Nephron (organoid): ENCODE measurements at regions not wholly inside any gene's neighbourhood (a gene's known extent, or its start where the extent isn't known, plus 50 kb on each side); places are given as distances from the start of the nearest gene placed in this dataset.

Experiments
- H3K27ac Mint-ChIP-seq, 3 experiments: 2 replicates each; pipeline ENCODE4 v1.8.0; 2020; ENCODE audit warnings: mixed read lengths in 3 of 3, mild to moderate bottlenecking in 2 of 3, moderate library complexity in 1 of 3
- H3K27me3 Mint-ChIP-seq: 2 replicates; pipeline ENCODE4 v1.8.0; 2021; ENCODE audit warnings: low read depth, mild to moderate bottlenecking, moderate library complexity, mixed read lengths
- H3K36me3 Mint-ChIP-seq: 2 replicates; pipeline ENCODE4 v1.8.0; 2020; ENCODE audit warnings: low read depth, mixed read lengths
- H3K4me1 Mint-ChIP-seq: 2 replicates; pipeline ENCODE4 v1.8.0; 2020; ENCODE audit warnings: mixed read lengths
- H3K4me3 Mint-ChIP-seq, 3 experiments: 2 replicates each; pipeline ENCODE4 v1.8.0; 2020; ENCODE audit warnings: mild to moderate bottlenecking in 3 of 3, mixed read lengths in 3 of 3, moderate library complexity in 2 of 3
- H3K9me3 Mint-ChIP-seq: 2 replicates; pipeline ENCODE4 v1.8.0; 2020; ENCODE audit warnings: mixed read lengths
- TF ChIP-seq, protein P1 (sequence below), 3 experiments: fragments of 200-600 bp; sonication (generic); IDR thresholded peaks; one replicate each; pipeline ENCODE4 v1.5.0; 2021; ENCODE audit warnings: antibody characterized with exemption in 3 of 3; ENCODE audit not compliant: unreplicated experiment in 3 of 3

DNA sequence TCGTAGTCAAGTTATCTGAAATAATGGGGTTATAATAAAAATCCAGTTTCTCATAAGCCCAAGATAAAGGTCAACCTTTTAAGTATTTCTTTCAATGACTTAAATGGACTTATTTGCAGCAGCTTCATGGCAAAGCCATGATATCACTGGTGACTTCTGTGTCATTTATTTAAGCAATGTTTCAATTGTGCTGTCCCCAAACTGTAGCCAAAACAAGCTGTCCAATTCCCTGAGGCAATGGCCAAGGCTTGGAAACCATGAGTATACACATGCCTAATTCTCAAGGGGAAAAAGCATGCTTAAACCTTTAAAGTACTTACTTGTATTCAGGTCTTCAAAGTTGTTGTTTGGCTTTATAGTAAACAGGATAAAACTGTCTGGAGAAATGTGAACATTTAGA, 376.4 kb upstream of the TNC start:
- TF ChIP-seq, protein P1, sequence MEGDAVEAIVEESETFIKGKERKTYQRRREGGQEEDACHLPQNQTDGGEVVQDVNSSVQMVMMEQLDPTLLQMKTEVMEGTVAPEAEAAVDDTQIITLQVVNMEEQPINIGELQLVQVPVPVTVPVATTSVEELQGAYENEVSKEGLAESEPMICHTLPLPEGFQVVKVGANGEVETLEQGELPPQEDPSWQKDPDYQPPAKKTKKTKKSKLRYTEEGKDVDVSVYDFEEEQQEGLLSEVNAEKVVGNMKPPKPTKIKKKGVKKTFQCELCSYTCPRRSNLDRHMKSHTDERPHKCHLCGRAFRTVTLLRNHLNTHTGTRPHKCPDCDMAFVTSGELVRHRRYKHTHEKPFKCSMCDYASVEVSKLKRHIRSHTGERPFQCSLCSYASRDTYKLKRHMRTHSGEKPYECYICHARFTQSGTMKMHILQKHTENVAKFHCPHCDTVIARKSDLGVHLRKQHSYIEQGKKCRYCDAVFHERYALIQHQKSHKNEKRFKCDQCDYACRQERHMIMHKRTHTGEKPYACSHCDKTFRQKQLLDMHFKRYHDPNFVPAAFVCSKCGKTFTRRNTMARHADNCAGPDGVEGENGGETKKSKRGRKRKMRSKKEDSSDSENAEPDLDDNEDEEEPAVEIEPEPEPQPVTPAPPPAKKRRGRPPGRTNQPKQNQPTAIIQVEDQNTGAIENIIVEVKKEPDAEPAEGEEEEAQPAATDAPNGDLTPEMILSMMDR (IDR thresholded peaks at IDR 0.05; ENCODE audit: unreplicated experiment in 3 of 3) = no peak
- Mint-ChIP-seq H3K27ac (peak overlapping the region in 1 of 3 experiments; percentile 66), H3K4me1 (peaks cover 6% of the 10 kb centered on the region), H3K36me3 (no peaks in the 10 kb centered on the region), H3K9me3 (no peaks in the 10 kb centered on the region), H3K27me3 (peaks cover 4% of the 10 kb centered on the region), H3K4me3 (no peak overlapping the region)

DNA sequence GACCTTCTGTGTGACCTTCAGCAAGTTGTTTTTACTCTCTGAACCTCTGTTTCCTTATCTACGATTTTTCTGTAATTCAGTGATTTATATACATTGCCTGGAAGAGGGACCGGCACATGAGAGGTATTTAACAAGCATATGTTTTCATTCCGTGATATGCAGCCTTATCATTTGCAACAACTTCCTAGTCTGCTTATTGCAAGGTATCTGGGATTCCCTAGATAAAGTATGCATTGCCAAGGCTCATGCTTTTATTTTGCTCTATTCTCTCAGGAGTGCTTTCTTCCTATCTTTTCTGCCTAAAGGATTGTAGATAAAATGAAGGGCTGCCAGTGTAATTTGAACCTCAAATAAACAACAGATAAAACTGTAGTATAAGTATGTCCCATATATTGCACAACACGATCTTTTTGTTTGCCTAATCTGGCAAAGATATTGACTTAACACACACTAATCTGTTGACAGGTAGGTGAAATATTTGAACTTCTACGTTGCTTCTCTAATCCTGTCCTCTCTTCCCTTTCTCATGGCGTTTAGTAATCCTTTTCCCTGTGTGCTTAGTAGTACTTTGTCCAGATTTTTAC, 377.2 kb upstream of the TNC start:
- Mint-ChIP-seq H3K9me3 (no peaks in the 10 kb centered on the region), H3K27me3 (peaks cover 4% of the 10 kb centered on the region), H3K4me3 (no peak overlapping the region), H3K36me3 (no peaks in the 10 kb centered on the region), H3K4me1 (peaks cover 6% of the 10 kb centered on the region), H3K27ac (peak overlapping the region in 1 of 3 experiments; percentile 66)
- TF ChIP-seq, protein P1 (IDR thresholded peaks at IDR 0.05; ENCODE audit: unreplicated experiment in 3 of 3) = no peak

DNA sequence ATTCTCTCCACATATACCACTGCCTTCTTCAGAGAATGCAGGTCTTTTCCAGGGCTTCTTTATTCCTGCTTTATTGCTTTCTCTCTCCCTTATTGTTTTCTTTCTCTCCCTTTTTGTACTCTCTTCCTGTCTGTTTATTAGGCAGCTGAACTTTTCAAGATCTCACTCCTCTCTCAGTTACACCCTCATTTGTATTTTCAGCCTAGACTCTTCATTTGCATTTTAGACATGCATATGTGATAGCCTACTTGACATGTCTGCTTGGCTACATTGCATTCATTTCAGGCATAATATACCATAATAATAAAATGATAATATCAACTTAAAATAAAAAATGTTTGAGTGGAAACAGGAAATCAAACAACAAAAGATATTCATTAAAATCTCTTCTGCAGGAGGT, 377.9 kb upstream of the TNC start:
- Mint-ChIP-seq H3K9me3 (no peaks in the 10 kb centered on the region), H3K4me3 (no peak overlapping the region), H3K27ac (peak overlapping the region in 1 of 3 experiments; percentile 1), H3K27me3 (peaks cover 4% of the 10 kb centered on the region), H3K36me3 (no peaks in the 10 kb centered on the region), H3K4me1 (peaks cover 6% of the 10 kb centered on the region)
- TF ChIP-seq, protein P1 (IDR thresholded peaks at IDR 0.05; ENCODE audit: unreplicated experiment in 3 of 3) = no peak

DNA sequence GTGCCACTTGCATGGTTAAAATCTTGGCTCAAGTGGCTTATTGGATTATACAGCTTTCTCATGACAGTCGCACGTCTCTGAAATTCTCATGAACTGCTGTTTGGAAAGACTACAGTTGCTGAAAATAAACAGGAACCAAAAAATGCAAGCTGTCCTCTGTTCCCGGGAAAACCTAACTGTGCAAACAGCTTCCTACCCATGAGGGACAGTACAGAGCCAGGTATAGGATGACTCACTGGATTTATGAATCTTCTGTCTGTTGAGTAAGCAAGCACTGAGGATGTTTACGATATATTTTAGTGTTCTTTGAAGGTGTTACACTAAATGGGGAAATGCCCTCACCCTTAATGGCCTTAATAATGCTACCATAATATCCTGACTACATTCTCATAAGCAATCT, 380.3 kb upstream of the TNC start:
- H3K27ac Mint-ChIP-seq = no peak overlapping the region
- H3K36me3 Mint-ChIP-seq = no peaks in the 10 kb centered on the region
- peaks cover 6% of the 10 kb centered on the region for H3K4me1 Mint-ChIP-seq
- no peaks in the 10 kb centered on the region for H3K9me3 Mint-ChIP-seq
- H3K27me3 Mint-ChIP-seq = no peaks in the 10 kb centered on the region
- H3K4me3 Mint-ChIP-seq = no peak overlapping the region
- TF ChIP-seq, protein P1 (IDR thresholded peaks at IDR 0.05; ENCODE audit: unreplicated experiment in 3 of 3) = no peak

DNA sequence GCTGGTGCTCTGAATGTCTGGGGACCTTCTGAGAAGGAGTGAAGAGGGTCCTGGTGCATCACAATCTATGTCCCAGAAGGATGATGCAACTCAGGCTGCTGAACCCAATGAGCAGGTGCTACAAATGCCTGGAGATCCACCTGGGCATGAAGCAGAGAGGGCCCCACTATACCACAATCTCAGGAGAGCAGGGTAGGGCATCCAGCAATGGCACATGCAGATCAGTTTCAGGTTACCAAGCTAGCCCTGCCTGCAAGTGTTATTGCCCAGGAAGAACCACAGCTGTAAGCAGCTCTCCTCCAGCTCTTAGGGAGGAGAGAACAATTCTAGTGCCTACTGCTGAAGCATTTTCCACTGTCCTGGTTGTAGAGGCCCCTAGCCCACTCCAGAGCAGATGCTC, 389.2 kb upstream of the TNC start:
- Mint-ChIP-seq H3K27ac (no peak overlapping the region), H3K4me1 (peaks cover 4% of the 10 kb centered on the region), H3K27me3 (peaks cover 6% of the 10 kb centered on the region), H3K4me3 (no peak overlapping the region), H3K36me3 (no peaks in the 10 kb centered on the region), H3K9me3 (peaks cover 5% of the 10 kb centered on the region)
- TF ChIP-seq, protein P1 (IDR thresholded peaks at IDR 0.05; ENCODE audit: unreplicated experiment in 3 of 3) = no peak

GRCh38 chr9:115513148-115513547, 395.2 kb upstream of the TNC start:
- TF ChIP-seq, protein P1 (IDR thresholded peaks at IDR 0.05; ENCODE audit: unreplicated experiment in 3 of 3) = no peak
- Mint-ChIP-seq H3K4me3 (no peak overlapping the region), H3K9me3 (no peaks in the 10 kb centered on the region), H3K27ac (no peak overlapping the region), H3K4me1 (peaks cover 31% of the 10 kb centered on the region), H3K27me3 (peaks cover 3% of the 10 kb centered on the region), H3K36me3 (no peaks in the 10 kb centered on the region)
